EH (cell line): ENCODE measurements at regions not wholly inside any gene's neighbourhood (a gene's known extent, or its start where the extent isn't known, plus 50 kb on each side); places are given as distances from the start of the nearest gene placed in this dataset.
"Not testable (repeated sequence)": the region's sequence is repeated elsewhere in the genome, so short reads cannot be mapped to it uniquely, and the experiment has no call there.

Experiments
- DNase-seq: peaks from one replicate; pipeline ENCODE4 v3.0.0-alpha.2; 2015; ENCODE audit warnings: low read depth

DNA sequence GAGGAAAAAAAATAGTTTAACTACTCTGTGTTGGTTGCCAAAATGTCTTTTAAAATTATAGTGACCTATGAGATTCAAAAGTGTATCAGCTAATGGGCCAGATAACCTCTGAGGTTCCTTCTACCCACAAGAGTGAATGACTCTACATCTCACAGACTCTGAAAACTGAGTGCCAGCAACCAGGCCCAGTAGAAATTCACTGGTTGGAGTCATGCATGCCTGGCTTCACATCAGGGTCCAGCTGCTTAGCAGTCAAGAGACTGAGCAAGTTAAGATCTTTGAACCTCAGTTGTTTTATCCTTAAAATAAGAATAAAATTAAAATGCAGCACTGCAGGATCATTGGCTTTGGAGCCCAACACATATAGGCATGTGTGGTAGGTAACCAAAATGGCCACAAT is 342.6 kb upstream of the NFIA start:
- DNase-seq = no peak

GRCh38 chr1:60732977-60733401 is 349.4 kb upstream of the NFIA start:
- DNase-seq = no peak

- DNase-seq = no peak
These were observed 351.0 kb upstream of the NFIA start for GRCh38 chr1:60731321-60731720.

DNA sequence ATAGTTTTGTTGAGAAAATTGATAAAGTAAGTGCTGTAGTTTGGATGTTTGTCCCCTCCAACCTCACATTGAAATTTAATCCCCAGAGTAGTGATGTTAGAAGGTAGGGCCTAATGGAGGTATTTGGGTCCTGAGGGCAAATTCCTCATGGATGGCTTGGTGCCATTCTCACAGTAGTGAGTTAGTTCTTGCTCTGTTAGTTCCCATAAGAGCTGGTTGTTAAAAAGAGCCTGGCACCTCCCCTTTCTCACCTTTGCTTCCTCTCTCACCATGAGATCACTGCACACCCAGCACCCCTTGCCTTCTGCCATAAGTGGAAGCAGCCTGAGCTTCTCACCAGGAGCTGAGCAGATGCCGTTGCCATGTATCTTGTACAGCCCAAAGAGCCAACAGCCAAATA is 354.8 kb upstream of the NFIA start:
- no peak for DNase-seq

DNA sequence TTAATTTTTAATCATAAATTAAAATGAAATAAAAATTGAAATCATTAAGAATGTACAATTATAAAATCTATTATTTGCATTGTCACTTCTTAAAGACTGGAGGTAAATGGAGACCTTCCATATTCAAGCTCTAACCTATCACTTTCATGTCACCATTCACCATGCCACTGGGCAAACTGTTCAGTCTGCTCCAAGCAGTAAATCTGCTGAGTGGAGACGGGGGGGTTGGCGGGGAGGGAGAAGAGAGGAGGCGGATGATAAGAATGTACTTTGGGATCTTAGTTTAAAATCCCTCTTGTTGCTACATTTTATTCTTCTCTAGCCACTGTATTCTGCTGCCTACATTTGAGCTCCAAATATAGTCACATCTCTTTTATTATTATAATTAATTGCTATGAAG is 365.9 kb upstream of the NFIA start:
- no peak for DNase-seq

DNA sequence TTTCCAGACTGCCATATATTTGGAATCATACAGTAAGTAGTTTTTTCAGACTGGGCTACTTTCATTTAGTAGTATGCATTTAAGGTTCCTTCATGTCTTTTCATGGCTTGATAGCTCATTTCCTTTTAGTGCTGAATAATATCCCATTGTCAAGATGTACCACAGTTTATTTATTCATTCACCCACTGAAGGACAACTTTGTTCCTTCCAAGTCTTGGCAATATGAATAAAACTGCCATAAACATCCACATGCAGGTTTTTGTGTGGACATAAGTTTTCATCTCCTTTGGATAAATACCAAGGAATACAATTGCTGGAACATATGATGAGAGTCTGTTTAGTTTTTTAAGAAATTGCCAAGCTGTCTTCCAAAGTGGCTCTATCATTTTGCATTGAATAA is 366.4 kb upstream of the NFIA start:
- DNase-seq = no peak

DNA sequence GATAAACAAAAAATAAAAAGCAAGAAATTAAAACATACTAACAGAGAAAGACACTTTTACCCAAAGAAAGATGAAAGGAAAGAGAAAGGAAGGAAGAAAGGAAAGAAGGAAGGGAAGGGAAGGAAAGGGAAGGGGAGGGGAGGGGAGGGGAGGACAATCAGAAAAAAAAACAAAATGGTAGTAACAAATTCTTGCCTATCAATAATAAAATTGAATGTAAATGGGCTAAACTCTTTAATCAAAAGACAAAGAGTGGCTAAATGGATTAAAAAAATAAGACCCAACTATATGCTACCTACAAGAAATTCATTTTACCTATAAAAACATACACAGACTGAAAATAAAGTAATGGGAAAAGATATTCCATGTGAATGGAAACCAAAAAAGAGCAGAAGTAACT is 372.9 kb upstream of the NFIA start:
- DNase-seq = no peak

GRCh38 chr1:60705026-60705425 is 377.3 kb upstream of the NFIA start:
- DNase-seq = no peak

DNA sequence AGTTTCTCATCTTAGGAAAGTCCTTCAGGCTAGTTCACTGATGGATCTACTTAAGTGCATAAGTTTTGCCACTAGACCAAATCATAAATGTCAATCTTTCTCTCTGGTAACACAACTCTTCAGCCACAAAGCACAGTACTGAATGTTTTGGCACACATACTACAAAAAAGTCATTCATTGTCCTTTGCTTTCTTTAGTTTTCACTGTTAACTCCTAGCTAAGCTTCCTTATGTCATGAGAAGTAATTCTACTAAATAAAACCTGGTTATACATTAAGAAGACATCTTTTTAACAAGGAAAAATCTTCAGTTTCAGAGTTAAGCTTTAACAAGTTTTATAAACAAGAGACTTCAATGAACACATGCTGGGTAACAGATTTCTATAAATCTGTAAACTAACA is 379.2 kb upstream of the NFIA start:
- DNase-seq = no peak

DNA sequence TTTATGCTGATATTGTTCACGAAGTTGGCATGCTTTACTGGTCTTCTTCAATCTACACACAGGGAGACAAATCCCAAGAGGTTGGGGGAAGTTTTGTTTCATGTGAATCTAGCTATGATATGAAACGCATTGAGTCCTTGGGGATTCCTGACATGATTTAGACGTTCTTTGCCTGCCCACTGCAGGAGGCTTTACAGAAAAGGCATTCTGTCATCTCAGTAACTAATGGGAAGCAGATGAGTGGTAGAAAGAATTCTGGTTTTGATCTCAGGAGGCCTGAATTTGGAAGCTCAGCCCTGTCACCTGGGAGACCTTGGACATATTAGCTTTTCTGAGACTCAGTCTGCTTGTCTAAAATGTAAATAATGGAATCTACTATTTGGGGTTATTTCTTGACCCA is 383.0 kb upstream of the NFIA start:
- DNase-seq = no peak

GRCh38 chr1:60697204-60697994 is 385.0 kb upstream of the NFIA start:
- DNase-seq = no peak

GRCh38 chr1:60696512-60696911 is 385.8 kb upstream of the NFIA start:
- no peak for DNase-seq

- DNase-seq = no peak
These were observed 386.6 kb upstream of the NFIA start for GRCh38 chr1:60695716-60696171.

- DNase-seq = no peak
These were observed 387.4 kb upstream of the NFIA start for GRCh38 chr1:60694980-60695379.

- no peak for DNase-seq
These were observed 390.3 kb upstream of the NFIA start for GRCh38 chr1:60692031-60692430.

GRCh38 chr1:60688221-60688620 is 394.1 kb upstream of the NFIA start:
- not testable (repeated sequence) for DNase-seq

DNA sequence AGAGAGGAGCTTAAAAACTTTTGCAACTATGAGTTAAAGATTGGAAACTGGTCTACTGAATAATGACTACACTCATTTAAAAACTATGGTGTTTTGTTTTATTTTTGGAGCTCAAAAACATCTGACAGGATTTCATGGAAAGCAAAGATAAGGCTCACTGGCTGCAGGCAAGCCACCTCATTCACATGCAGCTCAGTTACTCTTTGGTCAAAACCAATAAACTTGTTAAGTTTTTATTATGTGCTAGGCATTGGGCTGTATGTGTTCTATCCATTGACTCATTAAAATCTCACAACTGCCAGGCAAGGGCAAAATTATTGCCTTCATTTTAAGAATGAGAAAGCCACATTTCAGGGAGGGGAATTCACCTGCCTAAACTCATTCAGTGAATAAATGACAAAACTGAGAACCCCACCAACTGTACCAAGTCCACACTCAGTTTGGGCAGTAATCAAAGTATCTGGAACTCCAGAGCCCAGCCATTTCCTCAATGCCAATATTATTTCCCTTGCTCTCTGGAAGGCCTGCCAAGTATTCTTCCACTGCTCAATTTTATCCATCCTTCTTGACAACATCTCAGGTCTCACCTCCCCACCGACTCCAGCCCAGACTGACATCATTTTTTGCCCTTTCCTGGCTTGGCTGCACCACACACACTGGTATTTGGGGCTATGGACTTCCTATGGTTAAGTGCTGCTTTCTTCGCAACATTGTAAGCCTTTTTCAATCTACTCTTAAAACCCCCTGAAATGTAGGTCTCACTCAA is 401.1 kb upstream of the NFIA start:
- DNase-seq = no peak

- no peak for DNase-seq
These were observed 402.6 kb upstream of the NFIA start for GRCh38 chr1:60679524-60680375.

DNA sequence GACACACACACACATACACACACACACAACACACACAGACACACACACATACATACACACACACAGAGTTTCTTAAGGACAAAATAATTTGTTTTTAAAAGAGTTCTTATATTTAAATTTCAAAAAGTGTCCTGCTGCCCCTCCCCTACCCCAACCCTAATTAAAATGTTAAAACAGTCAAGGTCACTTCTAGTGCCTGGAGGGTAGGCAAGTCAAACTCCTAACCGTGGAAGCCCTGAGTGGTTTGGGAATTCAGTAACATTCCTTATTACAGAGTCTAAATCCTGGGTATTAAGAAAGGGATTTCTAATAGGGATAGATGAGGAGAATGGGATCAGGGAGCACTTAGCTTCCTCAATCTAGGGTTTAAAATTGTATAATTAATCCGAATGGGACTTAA is 403.6 kb upstream of the NFIA start:
- DNase-seq = no peak

GRCh38 chr1:60678391-60678790 is 404.0 kb upstream of the NFIA start:
- no peak for DNase-seq

DNA sequence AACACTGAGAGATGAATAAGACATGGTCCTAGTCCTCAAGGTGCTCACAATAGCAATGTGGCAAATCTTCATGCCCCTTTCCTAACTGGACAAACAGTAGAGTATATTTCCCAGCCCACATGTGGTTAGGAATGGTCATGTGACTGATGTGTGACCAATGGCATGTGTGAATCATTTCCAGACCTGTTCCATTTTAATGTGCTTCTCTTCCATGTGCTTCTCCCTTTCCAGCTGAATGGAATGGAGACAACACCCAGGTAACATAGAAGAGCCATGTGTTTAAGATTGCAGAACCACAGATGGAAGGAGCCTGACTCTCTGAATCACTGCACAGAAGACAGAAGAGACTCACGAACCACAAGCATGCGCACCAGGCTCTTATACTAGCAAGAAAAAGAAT is 409.9 kb upstream of the NFIA start:
- no peak for DNase-seq

DNA sequence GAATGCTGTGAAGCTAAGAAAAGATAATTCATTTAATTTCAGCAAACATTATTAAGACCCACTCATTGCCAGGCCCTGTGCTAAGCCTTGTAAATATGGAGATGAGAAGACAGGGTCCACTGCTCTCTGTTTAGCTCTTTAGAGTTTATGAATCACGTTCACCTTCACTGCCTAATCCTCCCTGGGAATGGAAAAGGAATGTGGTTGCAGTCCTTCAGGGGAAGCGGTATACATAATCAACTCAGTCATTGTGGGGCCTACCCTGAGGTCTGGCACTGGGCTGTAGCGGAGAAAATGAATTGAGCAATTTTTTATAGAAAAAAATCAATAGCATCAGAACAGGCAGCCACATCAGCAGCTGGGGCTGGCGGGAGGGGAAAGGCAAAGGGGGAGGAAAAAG is 412.1 kb upstream of the NFIA start:
- no peak for DNase-seq

DNA sequence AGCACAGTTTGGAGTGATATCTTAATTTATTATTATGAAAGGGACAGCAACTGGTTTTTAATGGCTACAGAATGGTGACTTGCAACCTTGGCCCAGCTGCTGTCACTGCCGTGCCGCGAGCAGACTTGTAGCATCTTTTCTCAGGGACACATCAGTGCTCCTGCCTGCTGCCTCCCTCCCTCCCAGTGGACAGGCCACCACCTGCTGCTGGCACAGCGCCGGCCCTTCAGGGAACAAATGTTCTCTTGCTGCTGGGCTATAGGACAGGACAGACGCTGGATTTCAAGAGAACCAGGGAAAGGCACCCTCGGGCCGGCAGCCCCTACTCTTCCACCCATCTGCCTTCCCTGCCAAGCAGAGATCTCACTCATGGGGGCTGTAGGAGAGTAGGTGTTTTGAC is 413.8 kb upstream of the NFIA start:
- no peak for DNase-seq
